ENCODE measurements at regions not wholly inside any gene's neighbourhood (a gene's known extent, or its start where the extent isn't known, plus 50 kb on each side); places are given as distances from the start of the nearest gene placed in this dataset.
"Not testable (repeated sequence)": the region's sequence is repeated elsewhere in the genome, so short reads cannot be mapped to it uniquely, and the experiment has no call there.

DNA sequence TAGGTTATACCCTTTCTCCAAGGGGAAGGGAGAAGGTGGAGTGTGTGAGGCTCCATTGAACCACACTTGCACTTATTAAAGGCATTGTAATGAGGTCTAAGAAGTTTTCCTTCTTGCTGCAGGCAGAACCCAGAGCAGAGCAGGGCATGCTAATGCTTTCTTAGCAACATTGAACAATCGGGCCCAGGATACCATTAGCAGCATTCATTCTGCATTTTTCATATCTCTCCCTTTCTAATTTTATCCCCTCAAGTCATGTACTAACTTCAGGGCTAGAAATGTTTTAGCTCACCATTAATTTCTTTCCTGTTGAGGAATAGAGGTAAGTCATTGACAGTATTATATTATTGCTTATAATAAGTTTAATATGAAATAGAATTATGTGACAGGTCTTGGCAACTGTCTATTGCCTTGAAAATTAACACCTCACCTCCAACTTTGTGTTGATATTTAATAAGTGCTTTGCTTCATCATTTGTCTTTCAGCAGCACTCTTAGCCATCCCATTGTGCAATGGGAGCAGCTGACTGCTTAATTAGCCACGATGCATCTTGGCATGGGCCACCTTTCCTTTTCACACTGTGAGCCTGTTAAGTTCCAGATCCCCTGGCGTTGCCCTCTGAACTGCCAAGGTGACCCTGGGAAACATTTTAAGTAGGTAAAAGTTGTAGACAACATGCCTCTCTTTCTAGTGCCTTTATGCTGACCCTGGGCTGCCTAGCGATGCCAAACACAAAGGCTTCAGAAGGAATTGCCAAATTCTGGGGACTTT lies 300.8 kb upstream of the MEX3C start:
- in situ Hi-C loops (cut with HindIII; ENCODE audit: low sequenced_read_pairs): no loop called here
- DNase-seq (ENCODE audit: low spot score): no peak

DNA sequence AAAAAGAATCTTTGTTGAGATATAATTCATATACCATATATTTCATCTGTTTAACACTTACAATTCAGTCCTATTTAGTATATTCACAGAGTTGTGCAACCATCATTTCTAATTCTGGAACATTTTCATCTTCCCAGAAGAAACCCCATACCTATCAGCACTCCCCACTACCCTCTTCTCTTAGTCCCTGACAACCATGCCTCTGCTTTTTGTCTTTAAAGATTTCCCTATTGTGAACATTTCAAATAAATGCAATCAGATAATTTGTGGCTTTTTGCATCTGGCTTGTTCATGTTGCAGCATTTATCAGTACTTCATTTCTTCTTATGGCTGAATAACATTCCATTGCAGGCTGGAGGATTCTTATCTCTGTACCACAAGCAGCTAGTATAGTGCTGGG lies 305.9 kb upstream of the MEX3C start:
- in situ Hi-C loops (cut with HindIII; ENCODE audit: low sequenced_read_pairs): no loop called here
- no peak for DNase-seq (ENCODE audit: low spot score)

DNA sequence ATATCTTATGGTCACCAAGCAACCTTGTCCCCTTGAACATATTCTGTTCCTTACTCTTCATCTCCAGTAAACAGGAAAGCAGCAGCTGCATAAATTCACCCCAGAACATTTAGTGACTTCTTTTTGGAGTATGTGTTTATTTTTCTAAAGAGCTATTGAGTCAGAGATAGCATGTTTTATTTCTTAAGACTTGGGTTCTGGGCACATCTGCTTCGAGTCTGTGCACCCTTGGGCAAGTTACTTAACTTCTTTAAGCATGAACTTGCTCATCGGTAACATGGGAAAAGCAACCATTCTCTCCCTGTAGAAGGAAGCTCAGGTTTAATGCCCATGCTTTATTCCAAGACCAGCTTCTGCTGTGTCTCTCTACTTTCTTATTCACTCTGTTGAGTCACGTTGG lies 309.3 kb upstream of the MEX3C start:
- DNase-seq (ENCODE audit: low spot score): no peak
- in situ Hi-C loops (cut with HindIII; ENCODE audit: low sequenced_read_pairs): no loop called here

DNA sequence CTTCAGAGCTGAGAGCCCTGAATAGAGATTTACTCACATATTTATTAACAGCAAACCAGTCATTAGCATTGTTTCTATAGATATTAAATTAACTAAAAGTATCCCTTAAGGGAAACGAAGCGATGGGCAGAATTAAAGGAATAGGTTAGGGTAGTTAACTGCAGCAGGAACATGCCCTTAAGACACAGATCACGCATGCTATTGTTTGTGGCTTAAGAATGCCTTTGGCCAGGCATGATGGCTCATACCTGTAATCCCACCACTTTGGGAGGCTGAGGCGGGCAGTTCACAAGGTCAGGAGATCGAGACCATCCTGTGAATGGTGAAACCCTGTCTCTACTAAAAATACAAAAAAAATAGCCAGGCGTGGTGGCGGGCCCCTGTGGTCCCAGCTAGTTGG lies 310.9 kb upstream of the MEX3C start:
- DNase-seq (ENCODE audit: low spot score); in situ Hi-C loops (cut with HindIII; ENCODE audit: low sequenced_read_pairs): not testable (repeated sequence)

DNA sequence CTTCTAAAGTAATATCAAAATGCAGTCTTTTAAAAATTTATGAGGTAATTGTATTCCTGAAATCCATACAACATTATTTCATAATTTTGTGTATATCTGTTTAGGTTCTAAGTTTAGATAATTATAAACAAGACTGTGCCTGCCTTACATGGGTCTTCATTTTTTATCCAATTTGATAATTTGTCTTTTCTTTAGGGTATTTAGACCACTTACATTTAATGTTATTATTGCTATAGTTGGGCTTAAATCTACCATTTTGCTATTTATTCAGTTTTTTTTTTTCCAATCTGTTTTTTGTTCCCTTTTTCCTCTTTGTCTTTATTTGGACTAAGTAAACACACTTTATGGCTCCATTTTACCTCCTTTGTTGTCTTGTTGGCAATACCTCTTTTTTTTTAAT lies 312.5 kb upstream of the MEX3C start:
- in situ Hi-C loops (cut with HindIII; ENCODE audit: low sequenced_read_pairs): no loop called here
- DNase-seq (ENCODE audit: low spot score): no peak

DNA sequence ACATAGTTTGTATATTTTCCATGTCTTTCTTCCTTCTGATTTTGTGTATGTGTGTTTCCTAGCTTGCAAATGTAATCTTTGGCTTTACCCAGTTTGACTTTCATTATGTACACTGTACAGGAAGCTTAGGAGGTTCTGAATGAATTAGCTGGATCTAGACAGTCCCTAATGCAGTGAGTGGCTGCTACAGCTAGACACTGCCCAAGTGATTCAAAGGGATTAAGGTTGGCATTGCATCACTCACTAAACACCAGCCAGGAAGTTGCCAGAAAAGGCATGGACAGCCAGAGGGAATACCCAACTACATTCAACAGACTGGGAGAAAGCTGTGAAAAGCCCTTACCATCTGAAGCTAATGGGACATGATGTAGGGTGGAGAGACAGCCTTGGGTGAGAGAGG lies 316.0 kb upstream of the MEX3C start:
- no peak for DNase-seq (ENCODE audit: low spot score)
- in situ Hi-C loops (cut with HindIII; ENCODE audit: low sequenced_read_pairs): no loop called here

DNA sequence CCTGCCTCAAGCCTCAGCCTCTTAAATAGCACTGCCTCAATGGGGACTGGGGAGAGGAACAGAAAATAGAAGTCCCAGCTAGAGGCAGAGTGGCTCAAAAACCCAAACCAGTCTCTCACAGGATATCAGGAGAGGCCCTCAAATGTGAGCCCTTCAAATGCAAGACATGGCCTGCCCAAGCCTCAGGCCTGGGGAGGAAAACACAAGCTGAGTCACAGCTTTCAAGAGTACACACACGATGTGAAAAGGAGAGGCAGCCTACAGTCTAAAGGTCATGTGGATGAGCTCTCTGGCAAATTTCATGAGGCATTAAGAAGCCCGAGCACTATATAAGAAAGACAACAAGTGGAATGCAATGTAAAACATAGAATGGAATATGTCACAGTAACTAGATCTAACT lies 316.6 kb upstream of the MEX3C start:
- DNase-seq (ENCODE audit: low spot score): no peak
- in situ Hi-C loops (cut with HindIII; ENCODE audit: low sequenced_read_pairs): no loop called here

DNA sequence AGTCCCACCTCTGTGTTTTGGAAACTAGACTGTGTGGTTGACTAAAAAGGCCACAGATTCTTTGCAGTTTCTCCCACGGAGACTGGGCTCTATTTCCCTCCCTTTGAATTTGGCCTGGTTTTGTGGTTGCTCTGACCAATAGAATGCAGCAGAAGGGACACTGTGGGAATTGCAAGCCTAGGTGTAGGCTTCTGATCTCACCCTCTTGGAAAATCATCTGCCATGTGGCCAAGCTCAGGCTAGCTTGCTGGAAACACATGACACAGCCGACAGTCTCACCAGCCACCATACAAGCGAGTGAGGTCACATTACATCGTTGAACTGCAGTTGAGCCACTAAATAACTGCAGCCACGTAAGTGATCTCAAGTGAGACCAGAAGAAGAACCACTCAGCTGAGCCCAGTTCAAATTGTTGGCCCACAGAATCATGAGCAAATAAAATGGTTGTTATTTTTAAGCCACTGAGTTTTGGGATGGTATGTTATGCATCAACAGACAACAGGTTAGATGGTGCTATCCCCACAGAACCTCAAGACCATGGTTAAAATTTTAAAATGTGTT lies 319.1 kb upstream of the MEX3C start:
- in situ Hi-C loops (cut with HindIII; ENCODE audit: low sequenced_read_pairs): no loop called here
- DNase-seq (ENCODE audit: low spot score): no peak

DNA sequence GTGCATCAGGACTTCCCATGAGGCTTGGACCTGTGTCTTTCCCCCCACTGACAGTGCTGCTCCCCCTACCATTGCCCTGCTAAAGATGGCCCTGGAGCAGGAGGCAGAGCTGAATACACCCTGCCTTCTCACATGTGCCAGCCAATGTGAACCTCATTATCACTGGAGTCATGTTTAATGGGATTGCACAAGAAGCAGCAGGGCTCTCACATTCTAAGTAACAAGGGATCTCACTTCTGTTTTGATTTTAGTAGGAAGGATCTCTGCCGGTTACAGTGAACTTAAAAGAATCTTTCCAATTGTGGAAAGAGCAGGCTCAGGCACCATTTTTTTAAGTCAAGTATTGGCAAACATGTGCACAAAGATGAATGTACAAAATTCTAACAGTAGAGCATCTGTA lies 322.1 kb upstream of the MEX3C start:
- DNase-seq (ENCODE audit: low spot score): no peak

DNA sequence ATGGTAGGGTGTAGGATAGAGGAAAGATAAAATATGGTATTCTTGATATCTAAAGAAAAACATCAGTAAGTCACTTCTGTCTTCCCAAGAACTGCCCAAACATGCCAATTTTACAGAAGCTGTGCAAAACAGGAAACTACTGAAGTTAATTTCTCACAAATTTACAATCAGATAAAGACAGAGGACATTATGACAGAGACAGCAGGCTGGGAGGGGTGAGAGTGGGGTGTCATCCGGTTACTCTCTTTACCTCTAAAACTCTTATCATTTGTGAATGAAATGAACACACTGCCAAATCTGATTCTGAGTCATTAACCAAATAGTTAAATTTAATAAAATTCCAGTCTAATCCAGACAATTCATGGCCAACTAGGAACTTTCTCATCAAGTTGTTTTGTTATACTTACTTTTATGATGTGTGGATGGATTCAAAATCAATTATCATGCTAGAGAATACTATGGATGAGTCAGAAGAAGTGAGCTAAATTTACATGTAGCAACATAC lies 323.2 kb upstream of the MEX3C start:
- DNase-seq (ENCODE audit: low spot score): no peak
- in situ Hi-C loops (cut with HindIII; ENCODE audit: low sequenced_read_pairs): no loop called here

More for the DNA sequence above, 322.1 kb upstream of the MEX3C start:
- in situ Hi-C loops (cut with HindIII; ENCODE audit: low sequenced_read_pairs): no loop called here

DNA sequence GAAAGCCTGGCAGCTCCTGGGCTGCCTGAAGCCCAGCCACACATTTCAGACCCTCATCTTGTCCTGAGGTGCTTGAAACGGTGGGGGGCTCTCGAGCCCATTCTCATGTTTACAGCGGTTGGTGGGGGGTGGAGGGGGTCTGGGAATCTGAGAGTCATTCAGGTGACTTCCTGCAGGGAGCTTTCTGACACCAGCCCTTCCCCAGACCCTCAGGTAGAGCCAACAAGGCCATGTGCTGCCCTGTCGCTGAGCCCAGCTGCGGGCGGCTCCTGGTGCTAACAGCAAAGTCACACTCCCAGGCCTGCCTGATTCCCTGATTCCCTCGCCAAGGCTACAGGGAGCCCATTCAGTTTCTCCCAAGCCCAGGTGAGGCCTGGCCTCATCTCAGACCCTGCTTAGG lies 324.9 kb upstream of the MEX3C start:
- no peak for DNase-seq (ENCODE audit: low spot score)
- in situ Hi-C loops (cut with HindIII; ENCODE audit: low sequenced_read_pairs): no loop called here

DNA sequence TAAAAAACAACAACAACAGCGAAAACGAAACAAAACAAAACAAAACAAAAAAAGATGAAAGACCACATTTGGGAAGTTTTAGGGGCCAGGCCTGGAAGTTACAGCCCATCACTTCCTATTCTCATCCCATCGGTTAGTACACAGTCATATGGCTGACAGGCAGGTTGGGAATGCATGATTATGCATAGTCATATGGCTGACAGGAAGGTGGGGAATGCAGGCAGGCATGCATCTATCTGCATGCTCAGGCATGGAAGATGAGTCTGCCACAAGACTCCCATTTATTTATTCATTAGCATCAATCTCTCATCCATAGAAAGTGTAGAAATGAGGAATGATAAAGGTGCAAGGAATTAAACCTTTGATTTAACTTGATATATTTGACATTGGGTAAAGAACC lies 325.3 kb upstream of the MEX3C start:
- no peak for DNase-seq (ENCODE audit: low spot score)
- in situ Hi-C loops (cut with HindIII; ENCODE audit: low sequenced_read_pairs): no loop called here

DNA sequence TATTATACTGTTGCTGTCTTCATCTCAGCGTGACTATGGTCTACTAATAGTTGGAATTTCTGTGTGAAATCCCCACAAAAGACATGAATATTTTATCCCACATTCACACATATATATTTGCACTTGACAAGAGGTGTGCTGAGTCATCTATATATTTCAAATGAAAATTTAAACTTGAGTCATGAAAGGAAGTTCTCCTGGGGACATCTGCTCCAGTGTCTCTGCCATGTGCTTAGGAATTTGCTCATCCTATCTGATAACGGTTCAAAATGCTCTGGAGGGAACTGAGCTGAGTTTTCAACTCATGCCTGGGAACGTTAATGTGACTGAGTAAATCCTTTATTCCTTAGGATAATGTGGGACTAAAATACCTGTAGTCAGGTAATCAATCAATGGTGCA lies 326.2 kb upstream of the MEX3C start:
- in situ Hi-C loops (cut with HindIII; ENCODE audit: low sequenced_read_pairs): no loop called here
- DNase-seq (ENCODE audit: low spot score): no peak

DNA sequence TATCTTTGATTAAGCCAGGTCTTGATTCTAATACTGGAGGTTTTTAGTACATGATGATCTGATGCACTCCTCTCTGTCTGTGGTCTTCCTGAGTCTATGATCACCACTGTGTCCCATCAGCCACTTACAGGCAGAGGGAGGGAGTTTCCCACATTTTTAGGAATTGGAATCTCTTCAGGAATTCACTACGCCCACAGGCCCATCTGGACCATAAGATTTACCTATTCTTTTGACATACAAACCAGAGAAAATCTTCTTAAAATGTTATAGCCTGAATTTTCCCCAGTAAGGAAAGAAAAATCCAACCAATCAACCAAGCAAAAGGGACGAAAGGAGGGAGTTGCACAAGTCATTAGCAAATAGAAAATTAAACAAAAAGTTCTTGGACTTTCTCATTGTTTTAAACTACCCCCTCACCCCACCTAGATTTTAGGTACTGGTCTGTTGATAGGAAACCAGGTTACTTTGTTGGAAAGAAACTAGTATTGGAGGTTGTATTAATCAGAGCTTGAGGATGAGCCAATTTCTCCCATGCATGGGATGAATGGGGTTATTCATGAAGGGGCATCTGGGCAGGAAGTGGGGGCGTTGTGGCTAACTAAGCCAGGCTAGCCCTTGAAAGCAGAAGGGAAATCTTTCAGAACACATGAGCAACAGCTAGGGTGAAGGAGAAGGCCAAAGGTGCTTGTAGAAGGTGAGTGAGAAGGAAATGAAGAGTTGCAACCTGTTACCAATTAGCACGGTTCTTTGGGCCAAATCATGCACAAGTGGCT lies 328.2 kb upstream of the MEX3C start:
- no peak for DNase-seq (ENCODE audit: low spot score)
- in situ Hi-C loops (cut with HindIII; ENCODE audit: low sequenced_read_pairs): no loop called here

DNA sequence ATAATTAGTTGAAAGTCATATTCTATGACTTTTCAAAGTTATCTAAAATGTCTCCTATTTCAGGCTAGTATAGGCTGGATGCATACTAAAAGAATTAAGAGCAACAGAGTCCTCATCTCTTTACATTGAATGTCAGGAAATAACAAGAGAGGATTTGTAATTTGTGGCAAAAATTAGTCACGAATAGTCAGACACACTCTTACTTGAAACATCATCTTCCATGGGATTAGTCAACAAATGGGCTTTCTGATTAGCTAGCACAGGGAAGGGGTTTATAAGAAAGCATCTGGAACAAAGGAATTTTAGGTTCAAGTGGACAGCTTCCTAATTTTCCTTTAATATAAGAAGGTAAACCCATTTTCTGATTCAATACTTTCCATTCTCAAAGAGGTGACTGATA lies 330.3 kb upstream of the MEX3C start:
- in situ Hi-C loops (cut with HindIII; ENCODE audit: low sequenced_read_pairs): no loop called here
- DNase-seq (ENCODE audit: low spot score): no peak

DNA sequence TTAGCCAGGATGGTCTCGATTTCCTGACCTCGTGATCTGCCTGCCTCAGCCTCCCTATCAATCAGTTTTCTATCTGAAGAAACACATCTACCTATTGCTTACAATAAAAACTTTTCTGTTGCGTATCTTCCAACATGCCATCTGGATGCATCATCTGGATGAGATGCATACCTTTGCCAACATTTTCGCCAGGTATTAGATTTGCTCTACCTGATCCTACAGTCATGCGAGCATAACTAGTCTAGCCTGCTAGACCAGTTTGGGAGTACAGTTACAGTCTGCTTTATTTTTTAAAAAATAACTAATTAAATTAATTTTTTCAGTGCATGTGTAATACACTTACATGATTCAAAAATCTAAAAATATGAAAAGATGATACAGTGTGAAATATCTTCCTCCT lies 334.0 kb upstream of the MEX3C start:
- in situ Hi-C loops (cut with HindIII; ENCODE audit: low sequenced_read_pairs): no loop called here
- no peak for DNase-seq (ENCODE audit: low spot score)

DNA sequence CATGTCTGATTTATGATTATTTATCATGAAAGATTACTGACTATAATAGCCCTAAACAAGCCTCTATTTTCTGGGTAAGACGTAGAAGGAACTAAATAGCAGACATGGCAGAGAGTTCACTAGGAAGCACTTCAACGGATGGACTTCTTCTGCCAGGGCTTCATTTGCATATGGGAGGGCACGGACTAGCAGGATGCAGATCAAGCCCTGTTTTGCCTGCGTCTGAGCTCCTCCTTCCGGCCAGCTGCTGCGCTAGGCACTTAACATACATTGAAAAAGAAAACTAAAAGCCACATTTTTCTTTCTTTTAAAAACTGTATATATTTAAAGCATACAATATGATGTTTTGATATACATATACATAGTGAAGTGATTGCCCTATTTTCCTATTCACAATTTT lies 340.0 kb upstream of the MEX3C start:
- no peak for DNase-seq (ENCODE audit: low spot score)
- in situ Hi-C loops (cut with HindIII; ENCODE audit: low sequenced_read_pairs): no loop called here

DNA sequence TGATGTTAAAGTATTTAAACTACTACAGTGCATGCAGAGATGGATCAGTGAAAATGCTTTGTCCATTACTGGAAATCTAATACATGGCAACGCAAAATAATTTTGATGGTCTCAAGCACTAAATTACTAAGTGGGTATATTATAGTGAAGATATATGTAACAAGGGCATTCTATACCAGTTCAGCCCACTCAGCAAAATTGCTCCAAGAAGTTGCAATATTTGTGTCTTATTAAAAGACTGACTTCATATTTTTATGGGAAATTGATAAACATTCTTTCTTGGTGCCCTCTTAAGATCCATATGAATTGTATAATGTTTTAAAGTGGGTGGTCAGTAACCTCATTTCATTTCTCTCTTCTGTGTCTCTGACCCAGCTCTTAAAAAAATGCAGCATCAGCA lies 343.1 kb upstream of the MEX3C start:
- no peak for DNase-seq (ENCODE audit: low spot score)
- in situ Hi-C loops (cut with HindIII; ENCODE audit: low sequenced_read_pairs): no loop called here

DNA sequence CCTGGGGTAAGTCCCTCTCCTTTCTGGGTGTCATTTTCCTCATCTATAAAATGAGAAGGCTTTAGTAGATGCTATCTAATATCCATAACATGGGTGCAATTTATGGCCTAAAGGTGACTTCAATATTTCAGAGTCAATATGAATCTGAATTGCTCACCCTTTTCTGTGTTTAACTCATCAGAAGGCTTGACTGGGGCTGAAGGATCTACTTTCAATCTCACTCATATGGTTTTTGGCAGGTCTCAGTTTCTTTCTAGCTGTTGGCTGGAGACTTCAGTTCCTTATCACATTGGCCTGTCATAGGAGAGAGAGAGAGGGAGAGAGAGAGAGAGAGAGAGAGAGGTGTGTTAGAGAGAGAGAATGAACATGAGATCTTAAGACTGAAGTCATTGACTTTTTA lies 343.7 kb upstream of the MEX3C start:
- in situ Hi-C loops (cut with HindIII; ENCODE audit: low sequenced_read_pairs): no loop called here
- DNase-seq (ENCODE audit: low spot score): no peak

DNA sequence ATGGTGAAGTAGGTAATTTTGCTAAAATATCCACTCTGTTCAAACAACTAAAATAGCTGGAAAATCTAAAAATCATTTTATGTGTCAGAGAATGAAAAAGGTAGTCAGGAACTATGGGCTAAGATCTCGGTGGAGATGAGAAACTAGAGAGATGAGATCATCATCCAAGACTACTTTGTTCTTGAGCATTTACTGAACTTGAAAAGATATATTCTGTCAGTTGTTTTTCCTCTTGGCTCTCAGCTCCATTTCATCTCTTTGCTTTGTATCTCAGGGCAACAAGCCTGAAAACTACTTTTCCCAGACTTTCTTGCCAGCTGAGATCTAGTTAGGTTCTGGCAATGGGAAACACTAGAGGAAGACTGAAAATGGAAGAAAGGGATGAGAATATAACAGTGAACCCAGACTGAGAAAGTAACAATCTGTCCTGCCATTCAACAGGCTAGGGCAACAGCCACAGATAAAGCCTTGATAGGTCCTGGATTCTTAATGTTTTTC lies 346.2 kb upstream of the MEX3C start:
- DNase-seq (ENCODE audit: low spot score): no peak

More for the DNA sequence above, 346.2 kb upstream of the MEX3C start:
- in situ Hi-C loops (cut with HindIII; ENCODE audit: low sequenced_read_pairs): no loop called here

Data from G401 (cell line).